Psoas muscle (tissue), 7 donors: ENCODE measurements at regions not wholly inside any gene's neighbourhood (a gene's known extent, or its start where the extent isn't known, plus 50 kb on each side); places are given as distances from the start of the nearest gene placed in this dataset.

Experiments
- ATAC-seq, 4 donors: fragments of 200-7000 bp; cut with Tn5 transposase; one replicate each; pipeline ENCODE4 v1.9.1; 2020; ENCODE audit warnings: moderate library complexity in 3 of 4, mild to moderate bottlenecking in 2 of 4
- DNase-seq, 2 donors: peaks; one replicate each; pipeline ENCODE4 v3.0.0-alpha.2; 2020
- H3K27ac ChIP-seq: fragments of 200-600 bp; one replicate; pipeline ENCODE4 v1.8.0; 2022
- H3K27me3 ChIP-seq, 3 donors: fragments of 200-600 bp in 1 of 3; one replicate each; pipeline versions ENCODE4 v1.6.1 to v1.8.0; 2013 to 2022; ENCODE audit warnings: low read length in 2 of 3, mild to moderate bottlenecking in 2 of 3, moderate library complexity in 1 of 3; ENCODE audit not compliant: insufficient read depth in 3 of 3
- H3K36me3 ChIP-seq, 2 donors: fragments of 200-600 bp in 1 of 2; one replicate each; pipeline versions ENCODE4 v1.6.1 to v1.8.0; 2013 to 2022; ENCODE audit warnings: low read depth in 1 of 2, mild to moderate bottlenecking in 1 of 2, moderate library complexity in 1 of 2; ENCODE audit not compliant: insufficient read depth in 1 of 2
- H3K4me1 ChIP-seq: fragments of 200-600 bp; one replicate; pipeline ENCODE4 v1.8.0; 2022
- H3K4me3 ChIP-seq: fragments of 200-600 bp; one replicate; pipeline ENCODE4 v1.8.0; 2022; ENCODE audit warnings: mild to moderate bottlenecking
- H3K9me3 ChIP-seq: fragments of 200-600 bp; one replicate; pipeline ENCODE4 v1.8.0; 2022
- WGBS, 3 donors: extraction: QIAGEN DNeasy Blood & Tissue Kit; methylation state at CpG; one replicate each; pipeline versions ENCODE4 v1.1.6 to v1.1.7; 2013; 5-methylcytosine and 5-hydroxymethylcytosine counted together
- intact Hi-C, 2 donors: fragments of 100-400 bp; cut with DNase I; formaldehyde crosslinking; loops; one replicate each; pipeline versions ENCODE4 v1.11.0 to v1.14.2; 2022
- TF ChIP-seq, protein P1 (sequence below): fragments of 200-600 bp; IDR thresholded peaks from one replicate; pipeline ENCODE4 v1.8.0; 2022; ENCODE audit warnings: antibody characterized with exemption
- donor health status: healthy with polysubstance abuse.
- donor health status: DM: no; HTN: no; CAD: no; lungs with moderate emphysema.
- donor health status: Bipolar disorder and iron deficiency.
- donor health status: healthy.
- donor health status: DM: yes; HTN: yes; CAD: no.
- donor health status: DM: no; HTN: no; CAD: no.
- donor health status: DM: yes; HTN: yes; CAD: no.

GRCh38 chr14:81974543-81974942 is 440.9 kb upstream of the SEL1L start:
- DNase-seq (no peak), ATAC-seq (no peak)
- 20 to 25% (median 20%) methylated on average over 2 of the region's 2 CpGs for WGBS, 3 donors
- Histone ChIP-seq H3K9me3 (peaks cover 3% of the 10 kb centered on the region), H3K4me3 (no peak overlapping the region), H3K27ac (no peak overlapping the region), H3K27me3 (no peaks in the 10 kb centered on the region), H3K36me3 (no peaks in the 10 kb centered on the region), H3K4me1 (no peaks in the 10 kb centered on the region)
- intact Hi-C loops: no loop called here
- TF ChIP-seq, protein P1, sequence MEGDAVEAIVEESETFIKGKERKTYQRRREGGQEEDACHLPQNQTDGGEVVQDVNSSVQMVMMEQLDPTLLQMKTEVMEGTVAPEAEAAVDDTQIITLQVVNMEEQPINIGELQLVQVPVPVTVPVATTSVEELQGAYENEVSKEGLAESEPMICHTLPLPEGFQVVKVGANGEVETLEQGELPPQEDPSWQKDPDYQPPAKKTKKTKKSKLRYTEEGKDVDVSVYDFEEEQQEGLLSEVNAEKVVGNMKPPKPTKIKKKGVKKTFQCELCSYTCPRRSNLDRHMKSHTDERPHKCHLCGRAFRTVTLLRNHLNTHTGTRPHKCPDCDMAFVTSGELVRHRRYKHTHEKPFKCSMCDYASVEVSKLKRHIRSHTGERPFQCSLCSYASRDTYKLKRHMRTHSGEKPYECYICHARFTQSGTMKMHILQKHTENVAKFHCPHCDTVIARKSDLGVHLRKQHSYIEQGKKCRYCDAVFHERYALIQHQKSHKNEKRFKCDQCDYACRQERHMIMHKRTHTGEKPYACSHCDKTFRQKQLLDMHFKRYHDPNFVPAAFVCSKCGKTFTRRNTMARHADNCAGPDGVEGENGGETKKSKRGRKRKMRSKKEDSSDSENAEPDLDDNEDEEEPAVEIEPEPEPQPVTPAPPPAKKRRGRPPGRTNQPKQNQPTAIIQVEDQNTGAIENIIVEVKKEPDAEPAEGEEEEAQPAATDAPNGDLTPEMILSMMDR: no peak

- TF ChIP-seq, protein P1: no peak
Observed at GRCh38 chr14:81980601-81981306, 447.1 kb upstream of the SEL1L start.

DNA sequence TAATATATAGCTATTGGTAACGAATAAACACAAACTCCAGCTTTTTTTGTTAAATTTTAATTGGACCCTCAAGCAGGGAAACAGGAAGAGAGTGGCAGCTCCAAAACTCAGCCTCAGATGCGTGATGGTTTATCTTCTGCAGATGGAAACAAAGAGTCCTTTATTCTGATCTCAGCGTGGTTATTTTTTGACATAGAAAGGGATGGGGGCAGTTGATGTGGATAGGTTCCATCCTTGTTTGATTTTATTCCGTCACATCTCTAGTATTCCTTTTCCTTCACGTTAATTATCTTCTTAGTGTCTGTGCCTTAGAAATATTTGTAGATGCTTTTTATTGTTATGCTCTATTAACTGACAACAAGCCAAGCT is 447.6 kb upstream of the SEL1L start:
- intact Hi-C loops: no loop called here
- whole genome bisulfite sequencing, 3 donors: 62 to 74% (median 66%) methylated on average over 5 of the region's 5 CpGs
- no peaks in the 10 kb centered on the region for H3K27me3 ChIP-seq
- no peak overlapping the region for H3K27ac ChIP-seq
- DNase-seq: no peak
- no peaks in the 10 kb centered on the region for H3K4me1 ChIP-seq
- TF ChIP-seq, protein P1: no peak
- no peak for ATAC-seq
- no peaks in the 10 kb centered on the region for H3K9me3 ChIP-seq
- H3K4me3 ChIP-seq: no peak overlapping the region
- H3K36me3 ChIP-seq: no peaks in the 10 kb centered on the region

More at GRCh38 chr14:81980601-81981306, 447.1 kb upstream of the SEL1L start:
- DNase-seq (no peak), ATAC-seq (no peak)
- H3K9me3 ChIP-seq: no peaks in the 10 kb centered on the region
- intact Hi-C loops: no loop called here
- no peaks in the 10 kb centered on the region for H3K36me3 ChIP-seq
- WGBS, 3 donors: 83 to 89% (median 83%) methylated on average over 4 of the region's 4 CpGs
- H3K4me3 ChIP-seq: no peak overlapping the region
- H3K4me1 ChIP-seq: no peaks in the 10 kb centered on the region
- H3K27me3 ChIP-seq: no peaks in the 10 kb centered on the region
- H3K27ac ChIP-seq: no peak overlapping the region

GRCh38 chr14:81982046-81982445 is 448.4 kb upstream of the SEL1L start:
- 68 to 78% (median 76%) methylated on average over 4 of the region's 4 CpGs for WGBS, 3 donors
- no peak overlapping the region for H3K27ac ChIP-seq

More at GRCh38 chr14:81982046-81982445, 448.4 kb upstream of the SEL1L start:
- Histone ChIP-seq H3K9me3 (no peaks in the 10 kb centered on the region), H3K4me1 (no peaks in the 10 kb centered on the region), H3K27me3 (no peaks in the 10 kb centered on the region), H3K36me3 (no peaks in the 10 kb centered on the region), H3K4me3 (no peak overlapping the region)
- intact Hi-C loops: no loop called here
- TF ChIP-seq, protein P1: no peak
- no peak for ATAC-seq
- no peak for DNase-seq
